ENCODE measurements at regions not wholly inside any gene's neighbourhood (a gene's known extent, or its start where the extent isn't known, plus 50 kb on each side); places are given as distances from the start of the nearest gene placed in this dataset.

DNA sequence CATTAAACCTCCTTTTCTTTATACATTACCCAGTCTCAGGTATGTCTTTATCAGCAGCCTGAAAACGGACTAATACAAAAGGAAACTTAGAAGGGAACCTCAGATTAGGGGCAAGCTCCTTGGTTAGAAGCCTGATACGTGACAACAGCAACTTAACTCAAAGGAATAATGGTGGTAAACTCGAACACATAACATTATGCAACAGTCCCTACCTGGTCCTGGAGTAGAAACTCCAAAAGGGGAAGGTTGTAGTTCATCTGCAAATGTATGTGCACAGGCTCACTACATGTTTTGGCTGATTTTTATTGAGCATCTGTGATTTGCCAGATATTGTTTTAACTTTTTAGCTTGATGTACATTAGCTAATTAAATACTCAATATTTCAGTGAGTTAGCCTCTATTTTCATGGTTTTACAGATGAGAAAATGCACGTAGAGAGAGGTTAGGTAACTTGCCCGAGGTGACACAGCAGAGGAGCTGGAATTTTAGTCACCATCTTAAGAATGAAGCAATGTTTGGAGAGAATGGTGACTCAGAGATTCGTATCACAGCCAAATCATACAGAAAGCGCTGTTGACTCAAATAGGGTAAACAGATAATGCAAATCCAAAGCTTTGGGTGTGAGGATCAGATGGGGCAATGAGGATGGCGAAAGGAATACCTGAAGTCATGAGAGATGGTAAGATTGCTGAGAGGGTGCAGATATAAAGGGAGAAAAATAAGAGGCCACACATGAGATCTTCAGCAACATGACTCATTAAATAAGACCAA, 194.9 kb upstream of the RBFOX1 start:
- TF ChIP-seq CTCF (IDR thresholded peaks at IDR 0.05; ENCODE audit: low read depth, low read length) = no peak
- no peak for DNase-seq (ENCODE audit: extremely low read depth, low read depth)

DNA sequence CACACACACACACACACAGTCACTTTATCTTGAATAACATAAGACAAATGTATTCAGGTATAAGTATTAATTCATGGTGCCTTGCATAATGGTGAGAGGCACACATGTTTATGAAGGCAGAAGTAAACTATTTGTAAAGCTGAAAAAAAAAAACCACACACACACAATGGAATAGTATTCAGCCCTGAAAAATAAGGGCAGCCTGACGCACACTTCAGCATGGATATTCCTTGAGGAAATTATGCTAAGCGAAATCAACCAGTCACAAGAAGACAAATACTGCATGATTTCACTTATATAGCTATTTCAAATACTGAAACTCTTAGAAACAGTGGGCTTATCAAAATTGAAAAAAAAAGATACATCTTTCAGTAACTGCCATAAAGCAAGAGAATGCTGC, 200.2 kb upstream of the RBFOX1 start:
- TF ChIP-seq CTCF (IDR thresholded peaks at IDR 0.05; ENCODE audit: low read depth, low read length) = no peak
- DNase-seq (ENCODE audit: extremely low read depth, low read depth) = no peak

- TF ChIP-seq CTCF (IDR thresholded peaks at IDR 0.05; ENCODE audit: low read depth, low read length) = no peak
- DNase-seq (ENCODE audit: extremely low read depth, low read depth) = no peak
Measured at GRCh38 chr16:7124701-7125100, 207.9 kb upstream of the RBFOX1 start.

GRCh38 chr16:7124242-7124641, 208.4 kb upstream of the RBFOX1 start:
- DNase-seq (ENCODE audit: extremely low read depth, low read depth) = no peak
- TF ChIP-seq CTCF (IDR thresholded peaks at IDR 0.05; ENCODE audit: low read depth, low read length) = no peak

- DNase-seq (ENCODE audit: extremely low read depth, low read depth) = no peak
- TF ChIP-seq CTCF (IDR thresholded peaks at IDR 0.05; ENCODE audit: low read depth, low read length) = no peak
Measured at GRCh38 chr16:7116734-7117133, 215.9 kb upstream of the RBFOX1 start.

GRCh38 chr16:7115898-7116297, 216.7 kb upstream of the RBFOX1 start:
- no peak for TF ChIP-seq CTCF (IDR thresholded peaks at IDR 0.05; ENCODE audit: low read depth, low read length)
- DNase-seq (ENCODE audit: extremely low read depth, low read depth) = no peak

DNA sequence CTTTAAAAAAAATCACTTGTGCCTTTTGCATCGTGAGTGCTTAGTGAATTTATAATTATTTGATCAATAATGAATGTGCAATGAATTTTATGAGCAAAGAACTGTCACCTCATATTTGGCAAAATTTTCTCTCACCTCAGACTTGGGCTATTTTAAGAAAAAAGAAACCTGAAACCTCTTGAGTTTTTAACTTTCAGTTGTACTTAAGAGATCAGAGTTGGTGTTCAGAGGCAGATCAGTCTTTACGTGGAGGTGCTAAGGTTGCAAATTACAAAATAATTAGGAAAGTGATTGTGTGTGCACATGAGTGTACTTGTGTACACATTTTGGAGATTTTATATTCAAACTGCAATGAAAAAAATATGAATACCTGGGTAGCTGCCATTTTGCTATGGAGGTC, 218.7 kb upstream of the RBFOX1 start:
- DNase-seq (ENCODE audit: extremely low read depth, low read depth) = no peak
- TF ChIP-seq CTCF (IDR thresholded peaks at IDR 0.05; ENCODE audit: low read depth, low read length) = no peak
